Activated T-helper 1 cell treated with anti-CD3 and anti-CD28 coated beads, Interleukin-12 subunit alpha, Interleukin-12 subunit beta, Interleukin-2, Interleukin-4 antibody, amounts not matched to agents 30 ng/mL and 10 ng/mL and 1 ng/mL, durations not matched to agents 14 hours and 24 hours and 36 hours (primary cell): ENCODE measurements at regions not wholly inside any gene's neighbourhood (a gene's known extent, or its start where the extent isn't known, plus 50 kb on each side); places are given as distances from the start of the nearest gene placed in this dataset.
"Not testable (repeated sequence)": the region's sequence is repeated elsewhere in the genome, so short reads cannot be mapped to it uniquely, and the experiment has no call there.

Experiments
- DNase-seq: peaks from one replicate; pipeline ENCODE4 v3.0.0; 2021; ENCODE audit warnings: low spot score
- H3K27ac Mint-ChIP-seq: one replicate; pipeline ENCODE4 v1.8.0; 2021; ENCODE audit warnings: mild to moderate bottlenecking, mixed read lengths
- H3K27me3 Mint-ChIP-seq: one replicate; pipeline ENCODE4 v1.8.0; 2022; ENCODE audit warnings: mild to moderate bottlenecking, moderate library complexity, mixed read lengths; ENCODE audit not compliant: insufficient read depth
- H3K36me3 Mint-ChIP-seq: one replicate; pipeline ENCODE4 v1.8.0; 2021; ENCODE audit warnings: low read depth, mixed read lengths
- H3K4me1 Mint-ChIP-seq: one replicate; pipeline ENCODE4 v1.8.0; 2021; ENCODE audit warnings: low read depth, mixed read lengths
- H3K4me3 Mint-ChIP-seq: one replicate; pipeline ENCODE4 v1.8.0; 2021; ENCODE audit warnings: mild to moderate bottlenecking, moderate library complexity, mixed read lengths
- H3K9me3 Mint-ChIP-seq: one replicate; pipeline ENCODE4 v1.8.0; 2021; ENCODE audit warnings: mixed read lengths
- intact Hi-C: fragments of 100-400 bp; cut with micrococcal nuclease; formaldehyde crosslinking; loops from one replicate; pipeline ENCODE4 v1.15.1; 2024

DNA sequence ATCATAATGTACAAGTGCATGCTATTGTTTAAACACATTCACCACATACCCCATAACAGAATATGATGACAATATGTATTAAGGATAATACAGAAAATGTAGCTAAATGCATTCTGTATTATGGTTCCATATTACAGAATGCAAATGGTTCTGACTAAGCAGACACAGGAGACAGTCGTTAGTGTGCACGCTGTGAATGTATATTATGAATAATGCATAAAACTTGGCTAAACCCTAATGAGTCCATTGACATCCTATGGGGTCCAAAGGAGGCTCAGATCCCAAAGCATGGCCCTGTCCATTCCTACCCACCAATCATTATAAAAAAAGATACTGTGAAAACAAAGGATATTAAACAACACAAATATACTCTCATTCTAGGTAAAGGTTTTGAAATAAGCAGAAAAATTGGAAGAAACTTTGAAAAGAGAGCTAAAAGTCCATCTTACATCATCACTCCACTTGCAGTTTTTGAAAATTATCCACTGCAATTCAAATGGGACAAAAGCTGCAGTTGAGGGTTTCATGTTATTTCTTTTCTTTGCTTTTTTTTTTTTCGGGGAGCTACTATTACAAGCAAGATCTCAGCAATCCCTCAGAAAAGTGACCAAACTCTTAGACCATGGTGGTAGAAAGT lies 415.1 kb downstream of the BCAT1 start:
- no peak for DNase-seq
- H3K4me3 Mint-ChIP-seq: no peak overlapping the region
- H3K4me1 Mint-ChIP-seq: no peaks in the 10 kb centered on the region
- intact Hi-C loops: no loop called here
- H3K9me3 Mint-ChIP-seq: no peaks in the 10 kb centered on the region
- no peak overlapping the region for H3K27ac Mint-ChIP-seq
- H3K27me3 Mint-ChIP-seq: no peaks in the 10 kb centered on the region
- no peaks in the 10 kb centered on the region for H3K36me3 Mint-ChIP-seq

DNA sequence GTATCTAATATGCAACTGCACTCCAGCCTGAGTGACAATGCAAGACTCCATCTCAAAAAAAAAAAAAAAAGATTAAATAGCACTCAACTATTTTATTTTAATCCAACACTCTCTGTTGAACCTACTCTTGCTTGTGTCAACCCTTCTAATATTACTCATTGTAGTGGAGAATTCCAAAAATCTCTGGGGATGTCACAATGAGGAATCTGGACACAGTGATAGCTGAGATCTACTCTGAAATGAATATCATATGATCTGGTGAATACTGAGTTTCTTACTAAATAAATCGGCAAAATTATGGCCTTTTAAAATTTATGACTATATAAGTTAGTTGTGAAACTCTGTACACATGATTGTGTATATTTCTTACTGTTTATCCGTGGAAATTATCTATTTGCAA lies 418.2 kb downstream of the BCAT1 start:
- intact Hi-C loops: no loop called here
- no peaks in the 10 kb centered on the region for H3K27me3 Mint-ChIP-seq
- H3K4me1 Mint-ChIP-seq: no peaks in the 10 kb centered on the region
- H3K27ac Mint-ChIP-seq: no peak overlapping the region
- H3K36me3 Mint-ChIP-seq: no peaks in the 10 kb centered on the region
- H3K9me3 Mint-ChIP-seq: no peaks in the 10 kb centered on the region
- H3K4me3 Mint-ChIP-seq: no peak overlapping the region
- DNase-seq: no peak

DNA sequence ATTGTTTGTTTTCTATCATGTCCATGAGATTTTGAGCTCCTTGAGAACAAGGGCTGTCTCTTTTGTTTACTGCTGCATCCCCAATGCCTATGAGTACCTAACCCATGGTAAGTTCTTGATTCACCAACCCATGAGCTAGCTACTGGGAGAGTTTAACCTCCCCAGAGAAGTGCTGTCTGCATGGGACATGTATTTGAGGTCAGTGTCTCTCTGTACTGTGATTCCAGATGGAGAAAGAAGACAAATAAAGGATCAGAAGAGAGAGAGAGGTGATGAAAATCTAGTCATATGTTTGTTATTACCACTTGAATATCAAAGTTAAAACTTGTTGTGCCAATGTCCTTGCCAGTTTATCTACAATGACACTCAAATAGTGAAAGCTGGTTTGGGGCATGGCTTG lies 421.8 kb downstream of the BCAT1 start:
- Mint-ChIP-seq H3K9me3 (peaks cover 8% of the 10 kb centered on the region), H3K27me3 (no peaks in the 10 kb centered on the region), H3K27ac (no peak overlapping the region), H3K36me3 (no peaks in the 10 kb centered on the region), H3K4me3 (no peak overlapping the region), H3K4me1 (no peaks in the 10 kb centered on the region)
- DNase-seq: no peak
- intact Hi-C loops: no loop called here

DNA sequence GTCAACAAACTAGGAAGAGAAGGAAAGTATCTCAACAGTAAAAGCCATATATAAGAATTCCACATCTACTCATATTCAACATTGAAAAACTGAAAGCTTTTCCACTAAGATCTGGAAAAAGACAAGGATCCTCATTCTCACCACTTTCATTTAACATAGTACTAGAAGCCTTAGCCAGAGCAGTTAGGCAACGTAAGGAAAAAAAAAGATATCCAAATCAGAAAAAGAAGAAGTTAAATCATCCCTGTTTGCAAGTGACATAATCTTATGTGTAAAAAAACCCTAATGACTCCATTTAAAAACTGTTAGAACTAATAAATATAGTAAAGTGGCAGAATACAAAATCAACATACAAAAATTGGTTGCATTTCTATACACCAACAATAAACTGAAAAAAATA lies 426.2 kb downstream of the BCAT1 start:
- Mint-ChIP-seq H3K4me3 (no peak overlapping the region), H3K36me3 (no peaks in the 10 kb centered on the region), H3K4me1 (no peaks in the 10 kb centered on the region), H3K9me3 (peaks cover 28% of the 10 kb centered on the region), H3K27me3 (no peaks in the 10 kb centered on the region), H3K27ac (no peak overlapping the region)
- DNase-seq: no peak
- intact Hi-C loops: no loop called here

- intact Hi-C loops: no loop called here
- H3K4me3 Mint-ChIP-seq: no peak overlapping the region
- H3K36me3 Mint-ChIP-seq: no peaks in the 10 kb centered on the region
- DNase-seq: no peak
- H3K27me3 Mint-ChIP-seq: no peaks in the 10 kb centered on the region
- no peak overlapping the region for H3K27ac Mint-ChIP-seq
- peaks cover 24% of the 10 kb centered on the region for H3K9me3 Mint-ChIP-seq
- no peaks in the 10 kb centered on the region for H3K4me1 Mint-ChIP-seq
Measured at GRCh38 chr12:24519759-24520158, 429.1 kb downstream of the BCAT1 start.

- Mint-ChIP-seq H3K4me1 (no peaks in the 10 kb centered on the region), H3K4me3 (no peak overlapping the region), H3K27me3 (no peaks in the 10 kb centered on the region), H3K36me3 (no peaks in the 10 kb centered on the region), H3K27ac (no peak overlapping the region), H3K9me3 (peaks cover 24% of the 10 kb centered on the region)
- DNase-seq: no peak
- intact Hi-C loops: no loop called here
Measured at GRCh38 chr12:24517000-24517399, 431.9 kb downstream of the BCAT1 start.

DNA sequence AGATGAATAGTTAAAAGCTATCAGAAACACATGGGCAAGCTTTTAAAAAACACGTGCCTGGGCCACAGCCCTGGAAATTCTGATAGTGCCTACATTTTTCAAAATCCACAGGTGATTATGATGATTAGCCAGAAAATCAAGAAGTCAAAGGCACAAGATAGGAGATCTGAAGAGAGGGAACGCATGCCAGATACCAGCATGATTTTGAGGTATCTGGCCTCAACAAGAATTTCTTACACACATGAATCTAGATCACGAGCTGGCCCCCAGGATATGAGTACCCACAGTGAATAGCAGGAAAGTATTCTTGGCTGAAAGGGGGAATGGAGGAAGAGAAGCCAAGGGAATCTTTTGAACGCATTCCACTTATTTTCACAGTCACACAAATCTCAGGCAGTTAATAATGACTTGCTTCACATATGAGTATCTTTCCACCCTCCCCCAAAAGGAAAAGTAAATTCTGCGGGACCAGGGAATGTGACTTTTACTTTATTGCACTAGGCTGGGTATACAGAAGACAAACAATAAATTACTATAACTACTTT lies 438.2 kb downstream of the BCAT1 start:
- no peak overlapping the region for H3K4me3 Mint-ChIP-seq
- no peak overlapping the region for H3K27ac Mint-ChIP-seq
- no peaks in the 10 kb centered on the region for H3K27me3 Mint-ChIP-seq
- H3K9me3 Mint-ChIP-seq: peaks cover 4% of the 10 kb centered on the region
- intact Hi-C loops: no loop called here
- no peaks in the 10 kb centered on the region for H3K36me3 Mint-ChIP-seq
- no peak for DNase-seq
- H3K4me1 Mint-ChIP-seq: no peaks in the 10 kb centered on the region

DNA sequence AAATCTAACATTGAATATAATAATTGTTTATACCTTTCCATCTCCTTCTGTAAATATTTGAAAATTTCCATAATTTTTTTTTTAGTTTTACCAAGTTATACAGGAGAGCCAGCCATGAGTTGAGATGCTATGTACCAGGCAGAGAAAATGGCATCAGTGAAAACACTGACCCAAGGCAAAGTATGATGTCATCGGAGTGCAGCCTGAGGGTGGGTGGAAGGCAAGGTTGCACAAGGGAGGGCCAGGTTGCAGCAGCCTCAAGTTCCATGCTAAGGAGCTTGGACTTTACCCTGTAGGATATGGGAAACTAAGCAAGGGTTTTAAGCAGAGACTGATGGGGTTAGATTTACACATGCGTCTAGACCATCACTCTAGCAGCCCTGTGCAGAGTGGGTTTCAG lies 441.1 kb downstream of the BCAT1 start:
- H3K36me3 Mint-ChIP-seq: no peaks in the 10 kb centered on the region

GRCh38 chr12:24505366-24506015 lies 443.4 kb downstream of the BCAT1 start:
- intact Hi-C loops: no loop called here
- Mint-ChIP-seq H3K4me3 (no peak overlapping the region), H3K27me3 (peaks cover 2% of the 10 kb centered on the region), H3K36me3 (no peaks in the 10 kb centered on the region), H3K9me3 (no peaks in the 10 kb centered on the region), H3K27ac (no peak overlapping the region), H3K4me1 (no peaks in the 10 kb centered on the region)
- DNase-seq: no peak

More for the DNA sequence above, 441.1 kb downstream of the BCAT1 start:
- Mint-ChIP-seq H3K4me1 (no peaks in the 10 kb centered on the region), H3K9me3 (peaks cover 4% of the 10 kb centered on the region), H3K4me3 (no peak overlapping the region), H3K27me3 (no peaks in the 10 kb centered on the region), H3K27ac (no peak overlapping the region)
- intact Hi-C loops: no loop called here
- DNase-seq: no peak

DNA sequence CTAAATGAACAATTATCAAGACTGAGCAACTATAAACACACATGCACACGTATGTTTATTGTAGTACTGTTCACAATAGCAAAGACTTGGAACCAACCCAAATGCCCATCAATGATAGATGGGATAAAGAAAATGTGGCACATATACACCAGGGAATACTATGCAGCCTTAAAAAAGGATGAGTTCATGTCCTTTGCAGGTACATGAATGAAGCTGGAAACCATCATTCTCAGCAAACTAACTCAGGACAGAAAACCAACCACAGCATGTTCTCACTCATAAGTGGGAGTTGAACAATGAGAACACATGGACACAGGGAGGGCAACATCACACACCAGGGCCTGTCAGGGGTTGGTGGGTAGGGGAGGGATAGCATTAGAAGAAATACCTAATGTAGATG lies 445.4 kb downstream of the BCAT1 start:
- H3K9me3 Mint-ChIP-seq, H3K4me3 Mint-ChIP-seq, H3K27me3 Mint-ChIP-seq, H3K4me1 Mint-ChIP-seq, intact Hi-C loops, H3K27ac Mint-ChIP-seq, H3K36me3 Mint-ChIP-seq, DNase-seq: not testable (repeated sequence)

GRCh38 chr12:24500831-24501230 lies 448.1 kb downstream of the BCAT1 start:
- Mint-ChIP-seq H3K4me1 (no peaks in the 10 kb centered on the region), H3K9me3 (no peaks in the 10 kb centered on the region), H3K27ac (no peak overlapping the region), H3K36me3 (no peaks in the 10 kb centered on the region), H3K27me3 (peaks cover 2% of the 10 kb centered on the region), H3K4me3 (no peak overlapping the region)
- DNase-seq: no peak
- intact Hi-C loops: no loop called here

GRCh38 chr12:24500421-24500820 lies 448.5 kb downstream of the BCAT1 start:
- H3K27ac Mint-ChIP-seq: no peak overlapping the region
- no peaks in the 10 kb centered on the region for H3K4me1 Mint-ChIP-seq

DNA sequence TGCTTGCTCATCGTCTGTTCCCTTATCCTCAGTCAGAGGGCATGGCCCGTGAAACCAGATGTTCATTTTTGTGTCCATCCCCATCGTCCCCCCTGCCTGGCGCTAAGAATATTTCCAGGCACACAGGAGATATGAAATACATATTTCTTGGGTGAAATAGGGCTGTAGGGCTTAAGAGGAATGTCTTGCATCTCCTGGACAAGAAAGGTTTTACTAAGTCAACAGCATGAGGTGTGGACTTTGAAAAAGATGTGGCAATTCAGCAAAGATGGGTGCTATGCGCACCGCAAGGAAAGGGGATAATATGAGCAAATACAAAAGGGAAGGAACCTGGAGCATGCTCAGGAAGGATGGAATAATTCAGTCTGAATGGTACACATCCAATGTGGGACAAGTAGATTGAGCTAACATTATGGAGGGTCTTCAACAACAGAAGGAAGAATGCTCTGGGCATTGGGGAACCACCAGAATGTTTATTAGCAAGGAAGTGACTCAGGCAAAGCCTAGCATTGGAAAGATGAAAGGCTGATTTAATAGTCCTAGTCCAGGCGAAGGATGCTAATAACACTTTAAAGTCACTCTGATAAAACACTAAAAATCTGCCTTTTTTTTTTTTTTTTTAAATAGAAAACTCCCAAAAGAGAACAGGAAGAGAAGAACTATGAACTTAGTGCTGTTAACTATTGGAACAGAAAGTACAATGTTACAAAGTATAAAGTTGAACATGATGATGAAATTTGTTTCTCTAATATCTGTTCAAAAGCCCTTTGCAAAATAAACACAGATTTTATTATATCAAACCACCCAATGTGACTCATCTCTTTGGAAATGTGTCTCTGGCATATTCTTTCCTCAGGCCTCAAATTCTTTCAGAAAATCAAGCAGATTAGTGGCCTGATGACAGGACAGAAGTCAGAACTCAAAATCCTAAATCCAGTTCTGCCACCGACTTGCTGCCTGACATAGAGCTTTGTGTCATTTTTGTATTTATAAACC lies 449.5 kb downstream of the BCAT1 start:
- DNase-seq: no peak
- intact Hi-C loops: no loop called here
- no peaks in the 10 kb centered on the region for H3K9me3 Mint-ChIP-seq
- H3K27ac Mint-ChIP-seq: no peak overlapping the region
- H3K4me3 Mint-ChIP-seq: no peak overlapping the region
- H3K36me3 Mint-ChIP-seq: no peaks in the 10 kb centered on the region
- H3K27me3 Mint-ChIP-seq: peaks cover 2% of the 10 kb centered on the region
- H3K4me1 Mint-ChIP-seq: no peaks in the 10 kb centered on the region

More at GRCh38 chr12:24500421-24500820, 448.5 kb downstream of the BCAT1 start:
- DNase-seq: no peak
- Mint-ChIP-seq H3K9me3 (no peaks in the 10 kb centered on the region), H3K4me3 (no peak overlapping the region), H3K27me3 (peaks cover 2% of the 10 kb centered on the region), H3K36me3 (no peaks in the 10 kb centered on the region)
- intact Hi-C loops: no loop called here
